ENCODE measurements at regions not wholly inside any gene's neighbourhood (a gene's known extent, or its start where the extent isn't known, plus 50 kb on each side); places are given as distances from the start of the nearest gene placed in this dataset.

- DNase-seq (ENCODE audit: low spot score): no peak
- intact Hi-C loops (cut with DNase I): loop anchor here (2.0 to 5.0 kb wide), 6 partner anchors 127 to 800 kb away; partner anchors contain the start of gene CCNT2
Measured at GRCh38 chr2:134117676-134118075, 136.2 kb upstream of the MGAT5 start.

GRCh38 chr2:134118279-134119116 is 135.4 kb upstream of the MGAT5 start:
- peak; percentile 89 for DNase-seq (ENCODE audit: low spot score)
- intact Hi-C loops (cut with DNase I): loop anchor here (2.0 to 5.0 kb wide), 5 partner anchors 126 to 799 kb away; partner anchors contain the start of gene CCNT2

GRCh38 chr2:134119117-134119712 is 134.7 kb upstream of the MGAT5 start:
- no peak for DNase-seq (ENCODE audit: low spot score)
- intact Hi-C loops (cut with DNase I): loop anchor here (2.0 to 5.0 kb wide), 5 partner anchors 126 to 798 kb away; partner anchors contain the start of gene CCNT2

- intact Hi-C loops (cut with DNase I): loop anchor here (1.0 to 5.0 kb wide), 8 partner anchors 17 to 797 kb away; partner anchors contain the start of gene CCNT2
- DNase-seq (ENCODE audit: low spot score): peak; percentile 96
Measured at GRCh38 chr2:134119713-134120405, 134.0 kb upstream of the MGAT5 start.

- no peak for DNase-seq (ENCODE audit: low spot score)
- intact Hi-C loops (cut with DNase I): loop anchor here (1.0 to 5.0 kb wide), 3 partner anchors 17 to 242 kb away; no protein-coding TSS in a partner anchor
Measured at GRCh38 chr2:134120406-134120732, 133.5 kb upstream of the MGAT5 start.

- intact Hi-C loops (cut with DNase I): loop anchor here (1.0 to 5.0 kb wide), 3 partner anchors 16 to 241 kb away; no protein-coding TSS in a partner anchor
- DNase-seq (ENCODE audit: low spot score): peak; percentile 88
Measured at GRCh38 chr2:134120733-134121630, 132.9 kb upstream of the MGAT5 start.

GRCh38 chr2:134122610-134123009 is 131.3 kb upstream of the MGAT5 start:
- intact Hi-C loops (cut with DNase I): loop anchor here (1.0 to 5.0 kb wide), 3 partner anchors 50 to 240 kb away; no protein-coding TSS in a partner anchor
- DNase-seq (ENCODE audit: low spot score): no peak

- DNase-seq (ENCODE audit: low spot score): no peak
- intact Hi-C loops (cut with DNase I): loop anchor here (1.0 to 5.0 kb wide), 3 partner anchors 49 to 239 kb away; no protein-coding TSS in a partner anchor
Measured at GRCh38 chr2:134123332-134123731, 130.5 kb upstream of the MGAT5 start.

- intact Hi-C loops (cut with DNase I): loop anchor here (5.0 kb wide), 2 partner anchors 48 to 238 kb away; no protein-coding TSS in a partner anchor
- DNase-seq (ENCODE audit: low spot score): no peak
Measured at GRCh38 chr2:134124047-134124753, 129.7 kb upstream of the MGAT5 start.

- intact Hi-C loops (cut with DNase I): no loop called here
- DNase-seq (ENCODE audit: low spot score): no peak
Measured at GRCh38 chr2:134127496-134127895, 126.4 kb upstream of the MGAT5 start.

GRCh38 chr2:134128746-134129145 is 125.1 kb upstream of the MGAT5 start:
- no peak for DNase-seq (ENCODE audit: low spot score)
- intact Hi-C loops (cut with DNase I): no loop called here

GRCh38 chr2:134129900-134130537 is 123.9 kb upstream of the MGAT5 start:
- intact Hi-C loops (cut with DNase I): no loop called here
- no peak for DNase-seq (ENCODE audit: low spot score)

GRCh38 chr2:134131681-134132489 is 122.0 kb upstream of the MGAT5 start:
- intact Hi-C loops (cut with DNase I): no loop called here
- no peak for DNase-seq (ENCODE audit: low spot score)

- intact Hi-C loops (cut with DNase I): no loop called here
- no peak for DNase-seq (ENCODE audit: low spot score)
Measured at GRCh38 chr2:134132490-134132857, 121.4 kb upstream of the MGAT5 start.

GRCh38 chr2:134133622-134134312 is 120.1 kb upstream of the MGAT5 start:
- DNase-seq (ENCODE audit: low spot score): no peak
- intact Hi-C loops (cut with DNase I): no loop called here

- DNase-seq (ENCODE audit: low spot score): no peak
Measured at GRCh38 chr2:134134313-134134706, 119.6 kb upstream of the MGAT5 start.

More at GRCh38 chr2:134134313-134134706, 119.6 kb upstream of the MGAT5 start:
- intact Hi-C loops (cut with DNase I): no loop called here

All from cardiac septum (tissue), 1 donor.